HepG2 (cell line): ENCODE measurements at regions not wholly inside any gene's neighbourhood (a gene's known extent, or its start where the extent isn't known, plus 50 kb on each side); places are given as distances from the start of the nearest gene placed in this dataset.

ENCODE experiments used
- FOXK1 ChIP-seq: sonication (generic); formaldehyde crosslinking; IDR thresholded peaks from 2 replicates; pipeline ENCODE4 v1.4.0; 2020; ENCODE audit warnings: low read depth, missing genetic modification reagents, borderline replicate concordance
- PHB2 ChIP-seq: fragments of 450-650 bp; IDR thresholded peaks from 2 replicates; pipeline ENCODE4 v1.6.1; 2018; ENCODE audit not compliant: partially characterized antibody
- POLR2A ChIP-seq, 2 experiments: IDR thresholded peaks; 2 replicates each; pipeline ENCODE4 v1.6.1; 2011; ENCODE audit warnings: low read depth in 2 of 2, low read length in 2 of 2, mild to moderate bottlenecking in 1 of 2, moderate library complexity in 1 of 2; ENCODE audit not compliant: insufficient read depth in 1 of 2
- ZNF546 ChIP-seq: sonication (generic); formaldehyde crosslinking; conservative IDR thresholded peaks from 2 replicates; pipeline ENCODE4 v1.8.1; 2023; ENCODE audit warnings: mild to moderate bottlenecking, missing genetic modification reagents
- ZNF572 ChIP-seq: sonication (generic); formaldehyde crosslinking; IDR thresholded peaks from 2 replicates; pipeline ENCODE4 v1.5.1; 2020; ENCODE audit warnings: mild to moderate bottlenecking, missing genetic modification reagents
- TF ChIP-seq, protein P1 (sequence below): sonication (generic); formaldehyde crosslinking; IDR thresholded peaks from 2 replicates; pipeline ENCODE4 v1.8.1; 2023; ENCODE audit warnings: mild to moderate bottlenecking, missing genetic modification reagents, borderline replicate concordance
- TF ChIP-seq, protein P2 (sequence below): IDR thresholded peaks from 2 replicates; pipeline ENCODE4 v1.6.1; 2012; ENCODE audit warnings: inconsistent platforms

DNA sequence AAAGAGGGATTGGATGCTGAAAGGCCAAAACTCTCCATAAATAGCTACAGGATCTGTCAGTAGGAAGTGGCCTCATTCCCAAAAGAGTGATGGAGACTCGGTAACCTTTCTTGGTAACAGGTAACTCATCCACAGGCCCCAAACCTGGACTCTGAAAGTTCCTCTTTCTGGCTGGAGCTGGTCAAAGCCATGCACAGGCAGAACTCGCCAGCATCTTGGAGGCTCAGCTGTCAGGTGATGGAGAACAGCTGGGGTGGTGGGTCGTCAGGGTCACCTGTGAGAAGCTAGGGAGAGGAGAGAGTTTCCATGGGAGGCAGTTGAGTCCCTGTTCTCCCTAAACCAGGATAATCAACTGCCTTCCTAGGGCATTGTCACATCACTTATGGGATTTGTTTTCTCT, 354.3 kb upstream of the GATB start:
- TF ChIP-seq ZNF546 (CRISPR knock-in tag) (no peak), ZNF572 (CRISPR knock-in tag) (no peak), PHB2 (no peak), POLR2A (IDR thresholded peaks at IDR 0.05; ENCODE audit: insufficient read depth in 1 of 2, low read depth in 2 of 2, low read length in 2 of 2) (no peak), FOXK1 (CRISPR knock-in tag) (no peak)
- TF ChIP-seq, protein P1, sequence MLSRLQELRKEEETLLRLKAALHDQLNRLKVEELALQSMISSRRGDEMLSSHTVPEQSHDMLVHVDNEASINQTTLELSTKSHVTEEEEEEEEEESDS (CRISPR knock-in tag), result no peak
- TF ChIP-seq, protein P2, sequence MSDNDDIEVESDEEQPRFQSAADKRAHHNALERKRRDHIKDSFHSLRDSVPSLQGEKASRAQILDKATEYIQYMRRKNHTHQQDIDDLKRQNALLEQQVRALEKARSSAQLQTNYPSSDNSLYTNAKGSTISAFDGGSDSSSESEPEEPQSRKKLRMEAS, result no peak
